CD14-positive monocyte (primary cell): ENCODE measurements at regions not wholly inside any gene's neighbourhood (a gene's known extent, or its start where the extent isn't known, plus 50 kb on each side); places are given as distances from the start of the nearest gene placed in this dataset.

Source experiments
- DNase-seq, 3 donors: peaks; one replicate each; pipeline ENCODE4 v3.0.0-alpha.2; 2011 to 2022
- H2AFZ ChIP-seq: 2 replicates; pipeline ENCODE4 v1.6.0; 2012; ENCODE audit warnings: mild to moderate bottlenecking, low read depth, low read length, inconsistent platforms; ENCODE audit not compliant: insufficient read depth, poor library complexity, severe bottlenecking
- H3K27ac ChIP-seq, 2 donors: 1 replicate in 1 of 2; 2 replicates in 1 of 2; pipeline ENCODE4 v1.5.1; 2012 to 2013; ENCODE audit warnings: low read length in 2 of 2, control low read depth in 1 of 2, inconsistent platforms in 1 of 2, low read depth in 1 of 2, mild to moderate bottlenecking in 1 of 2
- H3K27me3 ChIP-seq, 2 donors: one replicate each; pipeline versions ENCODE4 v1.6.0 to v1.6.1; 2011 to 2013; ENCODE audit warnings: low read length in 2 of 2; ENCODE audit not compliant: control insufficient read depth in 2 of 2, insufficient read depth in 2 of 2
- H3K36me3 ChIP-seq, 2 donors: replicated peaks in 1 of 2; 1 replicate in 1 of 2; 2 replicates in 1 of 2; pipeline versions ENCODE4 v1.5.1 to v1.6.1; 2012 to 2013; ENCODE audit warnings: low read length in 2 of 2, control low read depth in 1 of 2, inconsistent platforms in 1 of 2, mild to moderate bottlenecking in 1 of 2; ENCODE audit not compliant: insufficient read depth in 2 of 2, control insufficient read depth in 1 of 2
- H3K4me1 ChIP-seq, 2 donors: 1 replicate in 1 of 2; 2 replicates in 1 of 2; pipeline versions ENCODE4 v1.5.1 to v1.6.1; 2012 to 2013; ENCODE audit warnings: low read length in 2 of 2, control low read depth in 1 of 2, inconsistent platforms in 1 of 2, mild to moderate bottlenecking in 1 of 2, moderate library complexity in 1 of 2; ENCODE audit not compliant: insufficient read depth in 2 of 2, control insufficient read depth in 1 of 2
- H3K4me2 ChIP-seq: replicated peaks from 2 replicates; pipeline ENCODE3; 2012; ENCODE audit warnings: low read length, moderate library complexity, mild to moderate bottlenecking; ENCODE audit not compliant: poor library complexity, severe bottlenecking; ENCODE audit errors: extremely low read depth
- H3K4me3 ChIP-seq, 3 experiments: fragments of 200-600 bp in 1 of 3; sonication (generic) in 1 of 3; replicated peaks in 1 of 3; 1 replicate in 2 of 3; 2 replicates in 1 of 3; pipeline ENCODE4 v1.5.1; 2011 to 2013; ENCODE audit warnings: low read length in 3 of 3, mild to moderate bottlenecking in 3 of 3, control low read depth in 2 of 3, low read depth in 2 of 3, inconsistent platforms in 1 of 3, moderate library complexity in 1 of 3
- H3K79me2 ChIP-seq: 2 replicates; pipeline ENCODE4 v1.6.0; 2012; ENCODE audit warnings: mild to moderate bottlenecking, control low read depth, inconsistent platforms, low read length, moderate library complexity; ENCODE audit not compliant: insufficient read depth
- H3K9ac ChIP-seq: 2 replicates; pipeline ENCODE4 v1.6.0; 2017; ENCODE audit warnings: low read length, mild to moderate bottlenecking; ENCODE audit not compliant: insufficient read depth, poor library complexity, severe bottlenecking
- H3K9me3 ChIP-seq, 2 donors: replicated peaks in 1 of 2; 1 replicate in 1 of 2; 2 replicates in 1 of 2; pipeline versions ENCODE4 v1.5.1 to v1.6.1; 2012 to 2013; ENCODE audit warnings: low read length in 2 of 2, control low read depth in 1 of 2; ENCODE audit not compliant: control insufficient read depth in 1 of 2, insufficient read depth in 1 of 2
- H4K20me1 ChIP-seq: 2 replicates; pipeline ENCODE4 v1.6.0; 2012; ENCODE audit warnings: mild to moderate bottlenecking, low read length, control low read depth, moderate library complexity; ENCODE audit not compliant: insufficient read depth
- H3K27ac Mint-ChIP-seq, 7 donors: one replicate each; pipeline ENCODE4 v1.8.0; 2020; ENCODE audit warnings: mild to moderate bottlenecking in 7 of 7, mixed read lengths in 7 of 7, moderate library complexity in 6 of 7, inconsistent platforms in 2 of 7
- H3K27me3 Mint-ChIP-seq, 3 donors: one replicate each; pipeline ENCODE4 v1.8.0; 2021 to 2022; ENCODE audit warnings: low read depth in 3 of 3, mild to moderate bottlenecking in 3 of 3, mixed read lengths in 3 of 3, moderate library complexity in 3 of 3, inconsistent platforms in 1 of 3
- H3K36me3 Mint-ChIP-seq, 2 donors: one replicate each; pipeline ENCODE4 v1.8.0; 2020; ENCODE audit warnings: mixed read lengths in 2 of 2, inconsistent platforms in 1 of 2, mild to moderate bottlenecking in 1 of 2
- H3K4me1 Mint-ChIP-seq: one replicate; pipeline ENCODE4 v1.8.0; 2020; ENCODE audit warnings: mild to moderate bottlenecking, mixed read lengths
- H3K4me3 Mint-ChIP-seq, 2 donors: one replicate each; pipeline ENCODE4 v1.8.0; 2020; ENCODE audit warnings: mild to moderate bottlenecking in 2 of 2, mixed read lengths in 2 of 2, moderate library complexity in 1 of 2
- H3K9me3 Mint-ChIP-seq, 7 donors: one replicate each; pipeline ENCODE4 v1.8.0; 2020 to 2022; ENCODE audit warnings: mixed read lengths in 7 of 7, mild to moderate bottlenecking in 6 of 7, moderate library complexity in 6 of 7, inconsistent platforms in 2 of 7
- CTCF ChIP-seq: fragments of 200-600 bp; IDR thresholded peaks from one replicate; pipeline ENCODE4 v1.8.0; 2022; ENCODE audit warnings: antibody characterized with exemption, mild to moderate bottlenecking
- WGBS: methylation state at CpG from one replicate; pipeline ENCODE4 v1.1.5; 2013; ENCODE audit warnings: missing lambda C conversion rate; ENCODE audit not compliant: insufficient coverage; 5-methylcytosine and 5-hydroxymethylcytosine counted together
- intact Hi-C, 2 donors: fragments of 100-400 bp; cut with micrococcal nuclease; formaldehyde crosslinking; loops; one replicate each; pipeline versions ENCODE4 v1.15.0 to v1.15.1; 2023

GRCh38 chrX:21174439-21174838 is 199.8 kb upstream of the CNKSR2 start:
- TF ChIP-seq CTCF = no peak
- WGBS = no CpG with 5 or more reads among the region's 1 CpG
- Histone ChIP-seq H4K20me1 (no peaks in the 10 kb centered on the region), H3K4me3 (no peak overlapping the region), H3K36me3 (no peaks in the 10 kb centered on the region), H3K4me1 (peaks cover 0 to 5% of the 10 kb centered on the region in 2 donors), H3K9me3 (no peaks in the 10 kb centered on the region), H3K9ac (no peak overlapping the region), H3K79me2 (no peaks in the 10 kb centered on the region), H2AFZ (no peak overlapping the region), H3K4me2 (no peak overlapping the region), H3K27me3 (no peaks in the 10 kb centered on the region), H3K27ac (no peak overlapping the region)
- intact Hi-C loops = no loop called here
- Mint-ChIP-seq H3K4me1 (peaks cover 11% of the 10 kb centered on the region), H3K27ac (no peak overlapping the region), H3K9me3 (no peaks in the 10 kb centered on the region), H3K4me3 (no peak overlapping the region), H3K27me3 (peaks cover 0 to 2% (median 1%) of the 10 kb centered on the region in 3 donors), H3K36me3 (no peaks in the 10 kb centered on the region)
- DNase-seq = no peak

GRCh38 chrX:21176921-21177571 is 197.2 kb upstream of the CNKSR2 start:
- Histone ChIP-seq H3K9me3 (no peaks in the 10 kb centered on the region), H3K9ac (no peak overlapping the region), H3K79me2 (no peaks in the 10 kb centered on the region), H4K20me1 (no peaks in the 10 kb centered on the region), H3K4me1 (no peaks in the 10 kb centered on the region), H3K27ac (no peak overlapping the region), H3K4me2 (no peak overlapping the region), H3K36me3 (no peaks in the 10 kb centered on the region), H3K27me3 (no peaks in the 10 kb centered on the region), H2AFZ (no peak overlapping the region), H3K4me3 (no peak overlapping the region)
- intact Hi-C loops = no loop called here
- H3K4me1 Mint-ChIP-seq = no peaks in the 10 kb centered on the region
- TF ChIP-seq CTCF = no peak
- H3K9me3 Mint-ChIP-seq = no peaks in the 10 kb centered on the region
- no peak overlapping the region for H3K27ac Mint-ChIP-seq
- DNase-seq = no peak
- peaks cover 0 to 2% (median 1%) of the 10 kb centered on the region in 3 donors for H3K27me3 Mint-ChIP-seq
- H3K36me3 Mint-ChIP-seq = no peaks in the 10 kb centered on the region
- no CpG with 5 or more reads among the region's 5 CpGs for WGBS
- no peak overlapping the region for H3K4me3 Mint-ChIP-seq
